Fibroblast of skin of left biceps (primary cell): ENCODE measurements at regions not wholly inside any gene's neighbourhood (a gene's known extent, or its start where the extent isn't known, plus 50 kb on each side); places are given as distances from the start of the nearest gene placed in this dataset.
"Not testable (repeated sequence)": the region's sequence is repeated elsewhere in the genome, so short reads cannot be mapped to it uniquely, and the experiment has no call there.

Experiments used
- DNase-seq, 2 experiments: peaks; one replicate each; pipeline ENCODE4 v3.0.0-alpha.2; 2013; ENCODE audit warnings: low read depth in 2 of 2

- no peak for DNase-seq
These were observed 413.8 kb upstream of the SOX5 start for GRCh38 chr12:24363177-24363754.

GRCh38 chr12:24361877-24362580 lies 412.6 kb upstream of the SOX5 start:
- DNase-seq: no peak

GRCh38 chr12:24360907-24361306 lies 411.4 kb upstream of the SOX5 start:
- DNase-seq: no peak

GRCh38 chr12:24360461-24360860 lies 411.0 kb upstream of the SOX5 start:
- no peak for DNase-seq

- no peak for DNase-seq
These were observed 410.6 kb upstream of the SOX5 start for GRCh38 chr12:24360057-24360456.

GRCh38 chr12:24359418-24359817 lies 409.9 kb upstream of the SOX5 start:
- no peak for DNase-seq

- DNase-seq: no peak
These were observed 406.9 kb upstream of the SOX5 start for GRCh38 chr12:24356240-24356804.

- DNase-seq: no peak
These were observed 402.9 kb upstream of the SOX5 start for GRCh38 chr12:24352363-24352762.

- DNase-seq: no peak
These were observed 399.8 kb upstream of the SOX5 start for GRCh38 chr12:24349051-24349799.

- DNase-seq: not testable (repeated sequence)
These were observed 398.7 kb upstream of the SOX5 start for GRCh38 chr12:24348180-24348579.

- no peak for DNase-seq
These were observed 378.8 kb upstream of the SOX5 start for GRCh38 chr12:24328261-24328660.

- no peak for DNase-seq
These were observed 375.9 kb upstream of the SOX5 start for GRCh38 chr12:24325331-24325730.

- DNase-seq: no peak
These were observed 358.4 kb upstream of the SOX5 start for GRCh38 chr12:24307716-24308335.

GRCh38 chr12:24307153-24307552 lies 357.7 kb upstream of the SOX5 start:
- no peak for DNase-seq

- DNase-seq: no peak
These were observed 356.5 kb upstream of the SOX5 start for GRCh38 chr12:24306001-24306400.

- DNase-seq: no peak
These were observed 354.8 kb upstream of the SOX5 start for GRCh38 chr12:24304285-24304684.

GRCh38 chr12:24302708-24303107 lies 353.2 kb upstream of the SOX5 start:
- no peak for DNase-seq

- DNase-seq: no peak
These were observed 348.0 kb upstream of the SOX5 start for GRCh38 chr12:24297516-24297915.

GRCh38 chr12:24293549-24293948 lies 344.1 kb upstream of the SOX5 start:
- no peak for DNase-seq

GRCh38 chr12:24287963-24288362 lies 338.5 kb upstream of the SOX5 start:
- DNase-seq: no peak

- no peak for DNase-seq
These were observed 336.0 kb upstream of the SOX5 start for GRCh38 chr12:24285448-24285847.

- DNase-seq: no peak
These were observed 331.9 kb upstream of the SOX5 start for GRCh38 chr12:24281341-24281740.
